ENCODE measurements at regions not wholly inside any gene's neighbourhood (a gene's known extent, or its start where the extent isn't known, plus 50 kb on each side); places are given as distances from the start of the nearest gene placed in this dataset.

DNA sequence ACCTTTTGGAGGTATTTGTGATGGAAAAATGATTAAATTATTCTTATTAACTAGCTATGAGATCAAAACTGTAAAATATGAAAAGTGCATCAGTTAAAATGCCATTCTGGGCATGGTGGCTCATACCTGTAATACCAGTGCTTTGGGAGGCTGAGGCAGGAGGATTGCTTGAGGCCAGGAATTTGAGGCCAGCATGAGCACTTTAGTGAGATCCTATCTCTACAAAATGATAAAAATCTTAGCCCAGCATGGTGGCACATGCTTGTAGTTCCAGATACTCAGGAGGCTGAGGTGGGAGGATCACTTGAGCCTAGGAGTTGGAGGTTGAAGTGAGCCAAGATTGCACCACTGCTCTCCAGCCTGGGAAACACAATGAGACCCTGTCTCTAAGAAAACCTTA, 252.5 kb upstream of the SEMA6A start:
- no peaks in the 10 kb centered on the region for H3K36me3 ChIP-seq (ENCODE audit: insufficient read depth, low read length)
- no peak overlapping the region for H3K9ac ChIP-seq (ENCODE audit: low read depth, low read length)
- no peaks in the 10 kb centered on the region for H3K9me3 ChIP-seq (ENCODE audit: control insufficient read depth, insufficient read depth, low read length)

DNA sequence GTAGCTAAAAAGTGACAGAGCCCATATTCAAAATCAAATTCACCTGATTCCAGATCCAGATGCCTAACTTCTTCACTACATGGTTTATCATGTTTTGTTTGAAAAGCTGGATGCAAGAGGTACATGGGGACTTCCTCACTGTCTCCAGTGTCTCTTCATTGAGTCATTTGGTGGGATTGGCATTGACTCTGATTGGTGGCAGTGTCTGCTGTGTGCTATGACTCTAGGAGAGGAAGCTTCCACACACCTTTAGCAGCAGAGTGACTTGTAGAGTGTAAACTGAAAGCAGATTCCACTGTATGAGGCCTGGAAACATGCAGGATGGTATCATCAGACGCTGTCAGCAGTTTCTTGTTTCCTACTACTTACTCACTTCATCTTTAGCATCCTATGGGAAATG, 250.9 kb upstream of the SEMA6A start:
- Histone ChIP-seq H3K36me3 (ENCODE audit: insufficient read depth, low read length) (no peaks in the 10 kb centered on the region), H3K9me3 (ENCODE audit: control insufficient read depth, insufficient read depth, low read length) (no peaks in the 10 kb centered on the region), H3K4me1 (ENCODE audit: insufficient read depth, low read length) (peaks cover 27% of the 10 kb centered on the region), H3K9ac (ENCODE audit: low read depth, low read length) (no peak overlapping the region)

More for the DNA sequence above, 252.5 kb upstream of the SEMA6A start:
- peaks cover 22% of the 10 kb centered on the region for H3K4me1 ChIP-seq (ENCODE audit: insufficient read depth, low read length)

DNA sequence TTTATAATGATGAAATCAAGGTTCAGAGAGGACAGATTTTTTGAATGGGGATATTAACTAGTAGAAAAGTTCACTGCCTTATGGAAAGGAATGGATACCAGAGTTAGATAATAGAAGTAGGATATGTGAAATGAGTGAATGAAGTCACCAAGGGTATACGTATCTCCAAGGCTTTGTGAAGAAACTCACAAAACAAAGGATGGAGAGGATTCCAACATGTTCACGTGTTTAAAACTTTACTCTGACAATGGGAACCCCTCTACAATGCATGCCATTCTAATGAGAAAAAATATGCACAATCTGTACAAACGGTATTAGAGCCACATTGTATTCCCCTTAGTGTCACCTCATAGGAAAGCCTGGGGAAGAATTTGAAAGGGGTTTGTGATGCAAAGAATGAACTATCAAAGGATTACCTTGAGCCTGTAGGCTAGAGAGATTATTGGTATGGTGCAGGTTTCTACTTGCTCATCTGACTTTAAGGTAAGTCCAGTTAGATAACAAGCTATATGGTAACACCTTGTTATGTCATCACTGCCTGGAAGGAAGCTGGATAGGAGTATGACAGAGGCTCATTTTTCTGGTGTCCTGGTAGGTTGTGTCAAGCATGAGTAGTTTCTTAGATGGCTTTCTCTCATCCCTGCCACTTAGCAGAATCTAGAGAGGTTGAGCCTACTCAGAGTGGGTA, 250.3 kb upstream of the SEMA6A start:
- peaks cover 28% of the 10 kb centered on the region for H3K4me1 ChIP-seq (ENCODE audit: insufficient read depth, low read length)
- no peak overlapping the region; the same call in 1 of the 2 replicates for H3K9ac ChIP-seq (ENCODE audit: low read depth, low read length)
- H3K9me3 ChIP-seq (ENCODE audit: control insufficient read depth, insufficient read depth, low read length) = no peaks in the 10 kb centered on the region
- H3K36me3 ChIP-seq (ENCODE audit: insufficient read depth, low read length) = no peaks in the 10 kb centered on the region

DNA sequence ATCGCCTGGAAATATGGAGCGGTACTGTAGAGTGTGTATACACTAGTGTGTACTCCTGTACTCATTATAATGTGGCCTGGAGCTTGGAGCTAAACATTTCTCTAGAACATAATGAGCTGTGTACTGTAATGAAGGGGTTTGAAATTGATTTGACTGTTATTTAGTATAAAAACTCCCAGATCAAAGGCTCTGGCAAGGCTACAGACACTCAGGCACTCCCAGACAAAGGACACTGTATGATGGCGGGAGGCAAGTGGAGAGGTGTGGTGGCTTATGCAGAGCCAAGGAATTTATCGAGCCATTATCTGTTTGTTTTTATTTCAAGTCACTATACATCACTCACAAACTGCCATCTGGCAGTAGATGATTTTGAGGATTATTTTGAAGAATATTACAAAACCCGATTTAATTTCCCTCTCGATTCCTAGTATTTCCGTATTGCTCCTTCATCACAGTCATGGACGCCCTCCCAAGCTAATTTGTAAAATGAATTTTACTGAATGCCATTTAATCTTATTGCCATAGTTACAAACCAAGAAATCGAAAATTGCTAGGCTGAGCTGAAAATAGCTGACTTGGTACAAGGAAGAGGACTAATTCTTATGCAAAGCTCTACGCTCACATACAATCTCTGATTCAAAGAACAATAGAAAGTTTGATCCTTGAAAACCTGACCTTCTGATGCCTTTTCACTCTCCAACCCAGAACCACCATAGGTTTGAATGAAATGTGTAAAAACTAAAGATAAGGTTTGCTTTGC, 240.2 kb upstream of the SEMA6A start:
- no peaks in the 10 kb centered on the region for H3K36me3 ChIP-seq (ENCODE audit: insufficient read depth, low read length)
- H3K4me1 ChIP-seq (ENCODE audit: insufficient read depth, low read length) = peaks cover 31% of the 10 kb centered on the region
- H3K9me3 ChIP-seq (ENCODE audit: control insufficient read depth, insufficient read depth, low read length) = no peaks in the 10 kb centered on the region
- 0 out of 2 replicates have a peak overlapping the region, but pooled peaks have one; percentile 13 for H3K9ac ChIP-seq (ENCODE audit: low read depth, low read length)

DNA sequence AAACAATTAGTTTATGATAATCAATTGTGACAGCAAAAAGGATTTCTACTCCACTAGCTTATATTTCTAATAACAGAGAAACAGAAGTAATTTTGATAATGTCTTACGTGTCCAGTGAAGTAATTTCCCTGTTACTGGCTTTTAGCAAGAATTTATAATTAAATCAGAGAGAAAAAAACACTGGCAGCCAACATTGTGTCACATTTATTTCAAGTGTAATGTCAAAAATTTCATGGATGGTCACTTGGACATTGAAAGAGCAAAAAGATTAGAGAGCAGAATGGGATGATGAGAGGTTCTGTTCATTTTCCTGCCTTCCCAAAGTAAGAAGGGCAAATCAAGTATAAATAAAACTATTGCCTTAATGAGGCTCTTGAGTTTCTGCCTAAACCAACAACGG, 239.3 kb upstream of the SEMA6A start:
- Histone ChIP-seq H3K9me3 (ENCODE audit: control insufficient read depth, insufficient read depth, low read length) (no peaks in the 10 kb centered on the region), H3K9ac (ENCODE audit: low read depth, low read length) (no peak overlapping the region), H3K36me3 (ENCODE audit: insufficient read depth, low read length) (no peaks in the 10 kb centered on the region), H3K4me1 (ENCODE audit: insufficient read depth, low read length) (peaks cover 28% of the 10 kb centered on the region)

DNA sequence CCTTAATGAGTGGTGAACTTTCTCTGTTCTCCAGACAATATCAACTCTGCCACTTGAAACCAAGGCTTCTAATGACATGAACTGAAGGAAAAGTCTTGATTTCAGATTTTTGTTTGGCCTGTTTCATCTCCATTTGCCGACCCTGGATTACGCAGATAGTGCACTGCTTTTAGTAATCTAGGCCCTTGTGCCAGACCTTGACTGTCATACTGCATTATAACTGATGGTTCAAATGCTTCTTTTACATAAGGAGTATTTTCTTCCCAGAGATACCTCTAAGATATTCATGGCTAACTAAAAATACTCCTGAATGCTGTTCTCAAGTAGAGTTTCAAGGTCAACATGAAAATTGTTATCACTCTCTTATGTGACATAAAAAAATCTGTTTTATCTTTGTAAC, 238.7 kb upstream of the SEMA6A start:
- Histone ChIP-seq H3K4me1 (ENCODE audit: insufficient read depth, low read length) (peaks cover 28% of the 10 kb centered on the region), H3K36me3 (ENCODE audit: insufficient read depth, low read length) (no peaks in the 10 kb centered on the region), H3K9ac (ENCODE audit: low read depth, low read length) (no peak overlapping the region), H3K9me3 (ENCODE audit: control insufficient read depth, insufficient read depth, low read length) (no peaks in the 10 kb centered on the region)

DNA sequence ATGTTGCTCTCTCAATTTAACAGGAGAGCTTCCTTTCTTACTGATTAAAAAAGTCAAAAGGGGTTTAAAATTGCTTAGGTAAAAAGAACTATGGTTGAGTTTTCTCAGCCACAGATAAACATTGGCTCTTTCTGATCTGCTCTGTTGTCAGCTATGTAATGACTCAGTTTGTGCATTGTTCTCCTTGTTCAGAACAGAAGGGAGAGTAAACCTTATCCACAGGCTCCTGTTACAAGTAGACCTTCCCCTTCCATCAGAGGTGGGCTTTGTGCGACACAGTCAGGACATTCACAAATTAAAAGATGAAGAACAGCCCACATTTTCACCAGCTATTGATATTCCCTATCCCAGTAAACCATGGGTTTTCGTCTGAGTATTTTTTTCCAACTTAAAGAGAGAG, 236.3 kb upstream of the SEMA6A start:
- Histone ChIP-seq H3K4me1 (ENCODE audit: insufficient read depth, low read length) (peaks cover 28% of the 10 kb centered on the region), H3K9ac (ENCODE audit: low read depth, low read length) (no peak overlapping the region), H3K9me3 (ENCODE audit: control insufficient read depth, insufficient read depth, low read length) (no peaks in the 10 kb centered on the region), H3K36me3 (ENCODE audit: insufficient read depth, low read length) (no peaks in the 10 kb centered on the region)

DNA sequence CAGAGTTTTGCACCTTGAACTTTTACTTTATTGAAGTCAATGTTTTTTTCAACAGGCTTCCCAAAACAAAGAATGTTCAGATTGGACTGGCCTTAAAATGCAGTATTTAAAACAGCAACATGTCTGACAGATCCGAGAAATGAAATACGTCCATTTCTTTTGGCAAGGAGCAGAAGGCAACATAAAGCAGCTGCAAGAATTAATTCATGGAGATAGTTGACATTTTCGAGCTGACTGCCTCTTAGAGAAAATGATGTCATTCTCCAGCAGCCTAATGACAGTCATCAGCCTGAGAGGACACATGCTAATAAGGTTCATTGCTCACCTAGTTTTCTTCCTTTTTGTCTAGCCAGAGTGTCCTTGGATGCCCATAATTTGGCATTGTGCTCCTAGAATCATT, 232.2 kb upstream of the SEMA6A start:
- H3K36me3 ChIP-seq (ENCODE audit: insufficient read depth, low read length) = no peaks in the 10 kb centered on the region
- H3K9ac ChIP-seq (ENCODE audit: low read depth, low read length) = no peak overlapping the region
- H3K4me1 ChIP-seq (ENCODE audit: insufficient read depth, low read length) = peaks cover 15% of the 10 kb centered on the region
- H3K9me3 ChIP-seq (ENCODE audit: control insufficient read depth, insufficient read depth, low read length) = no peaks in the 10 kb centered on the region; the same call in 1 of the 2 replicates

DNA sequence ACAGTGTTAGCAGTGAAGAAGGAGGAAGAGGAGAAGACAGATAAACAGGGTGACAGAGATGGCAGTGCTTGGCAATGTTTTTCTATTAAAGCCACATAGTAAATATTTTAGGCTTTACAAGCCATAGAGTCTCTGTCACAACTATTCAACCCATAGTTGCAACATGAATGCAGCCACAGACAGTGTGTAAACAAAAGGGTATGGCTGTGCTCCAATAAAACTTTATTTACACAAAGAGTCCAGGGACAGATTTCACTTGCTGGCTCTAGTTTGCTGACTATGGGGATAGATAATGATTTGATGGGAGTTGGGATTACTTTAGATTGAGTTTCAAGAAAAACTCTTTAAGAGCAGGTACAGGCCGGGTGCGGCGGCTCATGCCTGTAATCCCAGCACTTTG, 224.8 kb upstream of the SEMA6A start:
- H3K36me3 ChIP-seq (ENCODE audit: insufficient read depth, low read length) = no peaks in the 10 kb centered on the region
- no peaks in the 10 kb centered on the region; the same call in 1 of the 2 replicates for H3K4me1 ChIP-seq (ENCODE audit: insufficient read depth, low read length)
- no peaks in the 10 kb centered on the region; the same call in 1 of the 2 replicates for H3K9me3 ChIP-seq (ENCODE audit: control insufficient read depth, insufficient read depth, low read length)
- H3K9ac ChIP-seq (ENCODE audit: low read depth, low read length) = no peak overlapping the region

DNA sequence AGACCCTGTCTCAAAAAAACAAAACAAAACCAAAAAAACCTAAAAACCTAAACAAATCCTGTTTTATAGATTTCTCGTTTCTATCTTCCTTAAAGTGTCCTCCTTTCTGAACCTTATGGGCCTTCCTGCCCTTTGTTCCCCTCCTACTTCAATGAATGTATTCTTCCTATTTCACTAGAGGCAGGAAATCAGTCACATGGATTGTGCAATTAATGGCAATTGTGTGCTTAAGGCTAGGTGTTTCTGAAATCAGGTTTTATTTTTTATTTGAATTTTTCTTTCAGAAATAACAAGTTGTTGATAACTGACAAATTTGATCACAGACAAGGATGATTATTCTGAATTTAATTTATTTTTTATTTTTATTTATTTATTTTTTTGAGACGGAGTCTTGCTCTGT, 220.6 kb upstream of the SEMA6A start:
- Histone ChIP-seq H3K9ac (ENCODE audit: low read depth, low read length) (no peak overlapping the region), H3K36me3 (ENCODE audit: insufficient read depth, low read length) (no peaks in the 10 kb centered on the region), H3K9me3 (ENCODE audit: control insufficient read depth, insufficient read depth, low read length) (peaks cover 3% of the 10 kb centered on the region), H3K4me1 (ENCODE audit: insufficient read depth, low read length) (no peaks in the 10 kb centered on the region; the same call in 1 of the 2 replicates)

DNA sequence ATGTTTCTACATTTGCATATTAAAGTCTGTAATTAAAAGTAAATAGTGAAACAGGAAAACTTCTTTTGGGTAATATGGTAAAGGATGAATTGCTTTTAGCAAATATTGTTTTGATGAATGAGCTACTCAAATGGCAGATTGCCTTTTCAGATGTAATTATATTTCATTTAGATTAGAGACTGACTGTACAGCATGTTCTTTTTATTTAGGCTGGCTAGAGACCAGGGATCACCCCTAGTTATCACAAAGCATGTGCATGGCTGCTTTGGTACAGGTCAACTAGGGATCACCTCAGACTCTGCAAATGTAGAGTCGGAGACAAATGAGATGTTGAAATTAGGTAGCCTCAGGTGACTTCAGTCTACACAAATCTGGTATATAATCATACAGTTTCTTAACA, 214.9 kb upstream of the SEMA6A start:
- Histone ChIP-seq H3K9me3 (ENCODE audit: control insufficient read depth, insufficient read depth, low read length) (peaks cover 11% of the 10 kb centered on the region), H3K36me3 (ENCODE audit: insufficient read depth, low read length) (no peaks in the 10 kb centered on the region), H3K9ac (ENCODE audit: low read depth, low read length) (no peak overlapping the region), H3K4me1 (ENCODE audit: insufficient read depth, low read length) (no peaks in the 10 kb centered on the region)

DNA sequence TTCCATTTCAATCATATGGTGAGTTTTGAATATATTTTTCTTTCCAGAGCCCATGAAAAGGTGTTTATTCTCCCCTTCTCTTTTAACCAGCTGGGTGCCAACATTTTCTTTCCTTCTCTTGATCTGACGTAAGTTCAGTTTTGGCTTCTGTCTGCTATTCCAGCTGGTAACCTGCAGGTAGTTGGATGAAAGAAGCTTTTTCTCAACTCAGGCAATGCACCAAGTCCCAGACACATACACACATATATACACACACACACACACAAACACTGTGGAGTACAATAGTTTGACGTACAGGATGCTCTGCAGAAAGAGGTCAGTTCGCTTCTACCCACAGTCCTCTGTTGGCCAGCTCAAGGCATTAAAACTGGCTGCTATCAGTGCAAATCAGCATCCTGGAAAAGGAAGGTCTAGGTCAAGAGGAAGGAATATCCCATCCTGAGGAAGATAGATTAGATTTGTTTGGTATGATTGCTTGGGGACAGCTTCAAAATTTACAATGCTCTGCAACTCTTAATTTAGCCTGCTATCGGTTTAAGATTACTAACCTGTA, 214.3 kb upstream of the SEMA6A start:
- Histone ChIP-seq H3K9ac (ENCODE audit: low read depth, low read length) (no peak overlapping the region), H3K9me3 (ENCODE audit: control insufficient read depth, insufficient read depth, low read length) (peaks cover 11% of the 10 kb centered on the region), H3K36me3 (ENCODE audit: insufficient read depth, low read length) (no peaks in the 10 kb centered on the region), H3K4me1 (ENCODE audit: insufficient read depth, low read length) (no peaks in the 10 kb centered on the region)

DNA sequence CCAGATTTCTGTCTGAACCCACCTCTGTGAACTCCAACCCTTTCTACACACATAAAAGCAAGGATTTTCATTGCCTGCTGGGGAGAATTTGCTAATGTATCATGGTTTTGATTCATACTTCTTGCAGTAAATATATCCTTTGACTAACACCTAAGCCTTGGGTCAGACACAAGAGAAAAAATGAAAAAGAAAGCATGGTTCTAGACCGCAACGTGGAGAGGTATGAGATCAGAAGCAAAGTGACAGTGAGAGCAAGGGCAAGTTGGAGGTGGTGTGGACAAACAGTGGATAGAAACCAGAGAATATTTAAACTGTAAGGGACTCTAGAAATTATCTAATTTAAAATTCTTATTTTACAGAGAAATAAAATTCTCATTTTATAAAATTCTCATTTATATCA, 212.9 kb upstream of the SEMA6A start:
- peaks cover 12% of the 10 kb centered on the region for H3K9me3 ChIP-seq (ENCODE audit: control insufficient read depth, insufficient read depth, low read length)
- H3K9ac ChIP-seq (ENCODE audit: low read depth, low read length) = no peak overlapping the region
- H3K36me3 ChIP-seq (ENCODE audit: insufficient read depth, low read length) = no peaks in the 10 kb centered on the region
- H3K4me1 ChIP-seq (ENCODE audit: insufficient read depth, low read length) = no peaks in the 10 kb centered on the region

DNA sequence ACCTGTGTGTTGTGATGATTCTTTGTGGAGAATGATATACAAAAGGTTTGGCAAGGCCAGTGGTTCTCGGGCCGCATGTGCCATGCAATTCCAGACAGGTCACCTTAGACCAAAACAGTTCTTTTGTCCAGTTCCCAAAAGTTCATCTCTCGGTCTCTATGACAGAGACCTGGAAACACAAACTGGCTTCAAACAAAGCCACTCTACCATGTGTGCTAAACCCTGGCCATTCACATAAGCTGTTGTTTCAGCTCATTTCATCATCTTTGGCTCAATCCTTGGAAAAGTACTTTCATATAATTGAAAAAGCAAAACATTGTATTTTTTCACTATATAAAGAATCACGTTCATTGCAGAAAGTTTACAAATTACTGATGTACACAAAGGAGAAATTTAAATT, 210.5 kb upstream of the SEMA6A start:
- Histone ChIP-seq H3K9ac (ENCODE audit: low read depth, low read length) (no peak overlapping the region), H3K4me1 (ENCODE audit: insufficient read depth, low read length) (no peaks in the 10 kb centered on the region), H3K36me3 (ENCODE audit: insufficient read depth, low read length) (no peaks in the 10 kb centered on the region), H3K9me3 (ENCODE audit: control insufficient read depth, insufficient read depth, low read length) (peaks cover 9% of the 10 kb centered on the region)

DNA sequence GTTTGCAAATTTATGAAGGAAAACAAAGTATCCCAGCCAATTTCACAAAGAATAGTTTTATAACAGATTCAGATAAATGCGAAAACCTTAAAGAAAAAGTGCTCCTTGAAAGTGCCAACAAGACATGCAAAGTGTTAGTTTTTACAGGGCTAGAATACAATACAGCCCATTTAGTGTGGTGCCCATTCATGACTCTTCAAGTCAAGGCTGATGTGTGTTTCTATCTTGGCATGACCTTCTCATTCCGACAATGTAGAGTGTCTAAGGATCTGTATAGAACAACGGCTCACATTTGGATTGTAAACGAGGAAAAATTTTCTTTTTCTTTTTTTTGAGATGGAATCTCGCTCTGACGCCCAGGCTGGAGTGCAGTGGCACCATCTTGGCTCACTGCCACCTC, 205.2 kb upstream of the SEMA6A start:
- peaks cover 2% of the 10 kb centered on the region; the same call in 1 of the 2 replicates for H3K9me3 ChIP-seq (ENCODE audit: control insufficient read depth, insufficient read depth, low read length)
- H3K4me1 ChIP-seq (ENCODE audit: insufficient read depth, low read length) = peaks cover 35% of the 10 kb centered on the region
- H3K9ac ChIP-seq (ENCODE audit: low read depth, low read length) = no peak overlapping the region
- no peaks in the 10 kb centered on the region for H3K36me3 ChIP-seq (ENCODE audit: insufficient read depth, low read length)
